CD8-positive, alpha-beta memory T cell (primary cell): ENCODE measurements at regions not wholly inside any gene's neighbourhood (a gene's known extent, or its start where the extent isn't known, plus 50 kb on each side); places are given as distances from the start of the nearest gene placed in this dataset.

Source experiments
- CTCF ChIA-PET: fragments of 350-600 bp; sonication (Branson Sonifier 250); formaldehyde crosslinking; loops from one replicate; lab custom pipeline; 2021; ENCODE audit warnings: antibody characterized with exemption; lab: Charles Lee
- POLR2A ChIA-PET: fragments of 350-600 bp; sonication (Branson Sonifier 250); formaldehyde crosslinking; loops from one replicate; lab custom pipeline; 2021; ENCODE audit warnings: antibody characterized with exemption; lab: Charles Lee
- DNase-seq, 5 donors: peaks; one replicate each; pipeline versions ENCODE4 v3.0.0 to v3.0.0-alpha.2; 2020 to 2022; ENCODE audit warnings: mixed read lengths in 1 of 5
- H3K27ac ChIP-seq: one replicate; pipeline ENCODE4 v1.7.0; 2013; ENCODE audit warnings: low read depth, mild to moderate bottlenecking, low read length, moderate library complexity
- H3K27me3 ChIP-seq: 2 replicates; pipeline ENCODE4 v1.7.0; 2013; ENCODE audit warnings: low read length, mild to moderate bottlenecking; ENCODE audit not compliant: insufficient read depth, poor library complexity, severe bottlenecking
- H3K36me3 ChIP-seq: 2 replicates; pipeline ENCODE4 v1.7.0; 2013; ENCODE audit warnings: mild to moderate bottlenecking, low read length, moderate library complexity; ENCODE audit not compliant: insufficient read depth
- H3K4me1 ChIP-seq: 2 replicates; pipeline ENCODE4 v1.7.0; 2013; ENCODE audit warnings: mild to moderate bottlenecking, low read length, moderate library complexity; ENCODE audit not compliant: insufficient read depth
- H3K4me3 ChIP-seq: 2 replicates; pipeline ENCODE4 v1.7.0; 2013; ENCODE audit warnings: mild to moderate bottlenecking, low read length
- H3K9me3 ChIP-seq: 2 replicates; pipeline ENCODE4 v1.7.0; 2013; ENCODE audit warnings: mild to moderate bottlenecking, low read length
- H3K27ac Mint-ChIP-seq, 8 donors: one replicate each; pipeline ENCODE4 v1.8.0; 2020 to 2021; ENCODE audit warnings: mixed read lengths in 8 of 8, mild to moderate bottlenecking in 6 of 8, inconsistent platforms in 3 of 8, moderate library complexity in 3 of 8
- H3K27me3 Mint-ChIP-seq, 2 donors: one replicate each; pipeline ENCODE4 v1.8.0; 2020 to 2021; ENCODE audit warnings: mixed read lengths in 2 of 2, mild to moderate bottlenecking in 1 of 2, moderate library complexity in 1 of 2
- H3K36me3 Mint-ChIP-seq, 3 donors: one replicate each; pipeline ENCODE4 v1.8.0; 2020 to 2021; ENCODE audit warnings: mixed read lengths in 3 of 3, inconsistent platforms in 1 of 3, mild to moderate bottlenecking in 1 of 3
- H3K4me1 Mint-ChIP-seq, 3 donors: one replicate each; pipeline ENCODE4 v1.8.0; 2020 to 2021; ENCODE audit warnings: mixed read lengths in 3 of 3, inconsistent platforms in 1 of 3, mild to moderate bottlenecking in 1 of 3
- H3K4me3 Mint-ChIP-seq, 7 donors: one replicate each; pipeline ENCODE4 v1.8.0; 2020 to 2021; ENCODE audit warnings: mixed read lengths in 7 of 7, mild to moderate bottlenecking in 6 of 7, moderate library complexity in 4 of 7, inconsistent platforms in 2 of 7
- H3K9me3 Mint-ChIP-seq, 5 donors: one replicate each; pipeline ENCODE4 v1.8.0; 2020 to 2022; ENCODE audit warnings: mixed read lengths in 5 of 5, mild to moderate bottlenecking in 3 of 5, moderate library complexity in 2 of 5, inconsistent platforms in 1 of 5

DNA sequence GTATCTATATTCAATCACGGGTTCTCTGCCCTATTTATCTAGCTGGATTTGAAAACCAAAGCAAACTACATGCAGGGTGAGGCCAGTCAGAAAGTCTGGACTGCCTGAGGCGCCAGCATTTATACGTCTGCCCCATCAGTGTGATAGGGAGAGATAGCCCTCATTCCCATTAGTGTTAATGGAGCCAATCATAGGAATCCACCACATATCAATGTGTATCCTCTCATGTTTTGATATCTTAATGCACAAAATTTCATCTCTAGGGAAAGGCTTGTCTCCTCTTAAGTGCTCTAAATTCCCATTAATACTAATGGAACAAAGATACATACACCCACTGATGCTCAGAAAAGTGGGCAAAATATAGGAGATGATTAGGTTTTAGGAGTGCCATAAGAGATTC is 376.2 kb downstream of the BTBD3 start:
- no peaks in the 10 kb centered on the region for H3K27me3 Mint-ChIP-seq

DNA sequence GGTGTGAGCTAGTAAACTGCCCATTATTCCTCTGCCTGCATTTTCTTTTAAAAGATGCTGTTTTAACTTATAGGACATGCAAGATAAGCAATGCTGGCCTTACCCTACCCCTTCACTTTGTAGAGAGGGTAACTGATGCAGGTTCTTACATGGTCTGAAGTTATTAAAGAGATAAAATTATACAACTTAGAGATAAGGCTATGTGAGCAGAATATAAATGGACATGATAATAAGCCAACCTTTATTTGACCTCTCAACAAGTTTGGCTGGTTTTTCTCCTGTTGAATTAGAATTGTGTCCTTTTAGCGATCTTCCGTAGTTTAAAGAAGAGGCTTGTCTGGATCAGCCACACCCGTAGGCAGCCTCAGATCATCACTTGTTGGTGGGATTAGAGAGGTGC is 377.0 kb downstream of the BTBD3 start:
- no peak overlapping the region for H3K4me3 ChIP-seq
- ChIA-PET POLR2A (no interaction called here), CTCF (no interaction called here)
- no peak for DNase-seq
- peaks cover 8% of the 10 kb centered on the region for H3K9me3 ChIP-seq
- no peaks in the 10 kb centered on the region for H3K36me3 ChIP-seq
- no peaks in the 10 kb centered on the region for H3K27me3 Mint-ChIP-seq
- H3K27ac ChIP-seq, result no peak overlapping the region
- H3K4me1 Mint-ChIP-seq, result no peaks in the 10 kb centered on the region
- H3K9me3 Mint-ChIP-seq, result peaks cover 12 to 43% (median 15%) of the 10 kb centered on the region in 5 donors
- H3K4me3 Mint-ChIP-seq, result no peak overlapping the region
- peaks cover 0 to 2% (median 0%) of the 10 kb centered on the region in 3 donors for H3K36me3 Mint-ChIP-seq
- H3K27ac Mint-ChIP-seq, result no peak overlapping the region
- no peaks in the 10 kb centered on the region for H3K27me3 ChIP-seq
- H3K4me1 ChIP-seq, result no peaks in the 10 kb centered on the region

More for the DNA sequence above, 376.2 kb downstream of the BTBD3 start:
- ChIA-PET POLR2A (no interaction called here), CTCF (no interaction called here)
- H3K9me3 ChIP-seq, result peaks cover 8% of the 10 kb centered on the region
- H3K27ac ChIP-seq, result no peak overlapping the region
- no peaks in the 10 kb centered on the region for H3K36me3 ChIP-seq
- no peak for DNase-seq
- H3K27me3 ChIP-seq, result no peaks in the 10 kb centered on the region
- Mint-ChIP-seq H3K4me1 (no peaks in the 10 kb centered on the region), H3K27ac (no peak overlapping the region), H3K36me3 (peaks cover 0 to 2% (median 0%) of the 10 kb centered on the region in 3 donors), H3K4me3 (no peak overlapping the region), H3K9me3 (peaks cover 12 to 48% (median 15%) of the 10 kb centered on the region in 5 donors)
- H3K4me1 ChIP-seq, result no peaks in the 10 kb centered on the region
- H3K4me3 ChIP-seq, result no peak overlapping the region

DNA sequence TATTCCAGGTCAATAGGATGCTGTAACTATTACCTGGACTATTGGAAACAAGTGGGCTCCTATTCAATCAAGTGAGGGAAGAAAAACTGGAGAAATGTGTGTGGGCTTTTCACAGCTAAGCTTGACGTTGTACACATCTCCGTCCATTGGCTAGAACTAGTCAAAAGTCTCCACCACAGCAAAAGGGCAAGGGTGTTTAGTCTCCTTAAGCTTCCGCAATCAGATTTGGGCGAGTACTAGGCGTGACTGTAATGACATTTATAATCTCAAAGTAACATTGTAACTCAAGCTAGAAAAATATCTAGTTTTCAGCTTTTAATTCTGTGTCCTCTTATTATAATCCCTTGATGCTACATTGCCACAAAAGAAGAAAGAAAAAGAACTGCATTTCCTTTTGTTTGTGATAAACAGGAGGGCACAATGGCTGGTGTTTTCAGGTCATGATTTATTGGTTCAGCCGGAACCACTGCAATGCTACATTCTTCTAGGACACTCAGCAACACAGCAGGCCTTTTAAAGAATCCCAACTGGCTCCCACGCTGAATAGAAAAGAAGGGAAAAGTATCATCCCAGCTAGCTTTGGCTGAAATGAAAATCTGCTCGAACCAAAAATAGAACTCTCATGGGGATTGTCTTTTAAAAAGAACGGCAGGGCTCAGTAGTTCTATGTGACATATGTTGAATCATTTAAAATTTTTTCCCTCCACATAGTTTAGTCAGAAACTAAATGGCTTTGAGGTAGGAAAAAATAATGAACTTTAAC is 387.7 kb downstream of the BTBD3 start:
- H3K36me3 ChIP-seq, result no peaks in the 10 kb centered on the region
- no peaks in the 10 kb centered on the region for H3K9me3 ChIP-seq
- H3K27ac ChIP-seq, result no peak overlapping the region
- no peaks in the 10 kb centered on the region for H3K27me3 ChIP-seq
- Mint-ChIP-seq H3K4me3 (no peak overlapping the region), H3K4me1 (no peaks in the 10 kb centered on the region), H3K36me3 (no peaks in the 10 kb centered on the region), H3K27ac (no peak overlapping the region), H3K27me3 (no peaks in the 10 kb centered on the region), H3K9me3 (peaks cover 5 to 28% (median 19%) of the 10 kb centered on the region in 5 donors)
- POLR2A ChIA-PET, result no interaction called here
- no peak overlapping the region for H3K4me3 ChIP-seq
- no peaks in the 10 kb centered on the region for H3K4me1 ChIP-seq
- CTCF ChIA-PET, result no interaction called here
- no peak for DNase-seq

DNA sequence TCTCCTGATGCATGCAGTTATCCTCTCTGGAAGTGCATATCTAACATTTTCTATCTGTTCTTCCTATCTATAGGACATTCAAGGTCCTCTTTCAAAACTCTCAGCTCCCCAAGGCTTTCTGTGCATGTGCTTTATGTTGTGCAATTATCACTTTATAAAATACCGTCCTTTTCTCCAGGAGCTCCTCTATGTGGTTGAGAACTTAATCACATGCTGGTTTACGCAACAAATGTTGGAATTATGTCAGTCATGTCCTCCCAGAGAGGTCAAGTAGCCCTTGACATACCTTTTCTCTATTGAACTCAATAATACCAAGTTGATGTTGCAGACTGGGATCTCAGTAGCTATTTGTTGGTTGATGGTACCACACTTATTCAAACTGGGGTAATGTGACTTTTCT is 388.4 kb downstream of the BTBD3 start:
- H3K4me1 ChIP-seq, result no peaks in the 10 kb centered on the region
- ChIA-PET POLR2A (no interaction called here), CTCF (no interaction called here)
- no peaks in the 10 kb centered on the region for H3K27me3 ChIP-seq
- Mint-ChIP-seq H3K27me3 (no peaks in the 10 kb centered on the region), H3K9me3 (peaks cover 9 to 28% (median 20%) of the 10 kb centered on the region in 5 donors), H3K36me3 (no peaks in the 10 kb centered on the region), H3K27ac (no peak overlapping the region), H3K4me1 (no peaks in the 10 kb centered on the region), H3K4me3 (no peak overlapping the region)
- H3K27ac ChIP-seq, result no peak overlapping the region
- no peaks in the 10 kb centered on the region for H3K36me3 ChIP-seq
- H3K9me3 ChIP-seq, result no peaks in the 10 kb centered on the region
- no peak for DNase-seq
- no peak overlapping the region for H3K4me3 ChIP-seq

DNA sequence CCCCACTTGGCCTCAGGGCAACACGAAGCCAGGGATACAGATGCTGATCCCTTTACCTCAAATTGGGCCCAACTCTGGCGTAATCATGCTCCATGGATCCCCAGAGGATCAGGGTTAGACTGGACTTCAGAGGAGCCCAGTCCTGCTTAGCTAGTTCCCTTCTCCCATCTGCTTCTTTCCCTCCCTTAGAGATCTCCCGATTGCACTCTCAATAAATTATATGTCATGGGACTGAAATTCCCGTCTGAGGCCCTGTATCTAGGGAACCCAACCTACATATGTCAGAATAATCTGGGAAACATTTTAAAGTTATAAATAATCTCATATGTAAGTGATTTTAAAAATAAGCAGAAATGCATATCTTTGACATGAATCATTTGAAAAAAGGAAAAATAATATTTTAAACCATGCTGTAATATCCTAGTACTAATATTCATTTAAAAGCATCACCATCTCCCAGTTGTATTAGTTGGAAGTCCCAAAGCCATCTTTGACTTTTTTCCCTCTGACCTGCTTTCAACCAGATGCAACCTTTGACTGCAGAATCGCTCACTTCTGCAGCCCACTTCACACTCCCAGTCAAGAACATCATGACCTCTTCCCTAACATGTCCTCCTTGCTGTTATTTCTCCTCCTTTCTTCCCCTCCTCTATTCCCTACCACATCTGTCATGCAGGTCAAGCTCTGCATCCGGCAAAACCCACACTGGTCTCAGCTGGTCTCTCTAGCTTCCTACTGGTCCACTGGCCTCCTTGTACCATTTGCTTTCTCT is 393.6 kb downstream of the BTBD3 start:
- Mint-ChIP-seq H3K36me3 (no peaks in the 10 kb centered on the region), H3K4me3 (no peak overlapping the region), H3K9me3 (peaks cover 6 to 23% (median 10%) of the 10 kb centered on the region in 5 donors), H3K27ac (no peak overlapping the region), H3K27me3 (no peaks in the 10 kb centered on the region), H3K4me1 (no peaks in the 10 kb centered on the region)
- no peak overlapping the region for H3K4me3 ChIP-seq
- no peak for DNase-seq
- no peaks in the 10 kb centered on the region for H3K36me3 ChIP-seq
- no peaks in the 10 kb centered on the region for H3K27me3 ChIP-seq
- H3K4me1 ChIP-seq, result no peaks in the 10 kb centered on the region
- CTCF ChIA-PET, result no interaction called here
- H3K9me3 ChIP-seq, result no peaks in the 10 kb centered on the region
- POLR2A ChIA-PET, result no interaction called here
- H3K27ac ChIP-seq, result no peak overlapping the region

DNA sequence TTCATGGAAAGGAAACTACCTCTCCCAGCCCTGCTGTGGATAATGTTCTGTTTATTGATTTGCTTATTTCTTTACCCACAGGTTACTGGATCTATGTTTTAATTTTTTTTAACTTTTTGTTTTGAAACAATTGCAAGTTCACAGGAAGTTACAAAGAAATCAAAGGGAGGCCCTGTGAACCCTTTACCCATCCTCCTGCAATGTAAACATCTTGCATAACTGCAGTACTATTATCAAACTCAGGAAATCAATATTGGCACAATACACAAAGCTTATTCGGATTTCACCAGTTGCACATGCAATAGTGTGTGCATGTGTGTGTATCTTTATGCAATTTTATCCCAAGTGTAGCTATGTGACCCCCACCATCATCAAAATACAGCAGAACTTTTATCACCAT is 398.0 kb downstream of the BTBD3 start:
- Histone ChIP-seq H3K4me1 (no peaks in the 10 kb centered on the region), H3K36me3 (no peaks in the 10 kb centered on the region), H3K9me3 (no peaks in the 10 kb centered on the region), H3K4me3 (no peak overlapping the region), H3K27ac (no peak overlapping the region), H3K27me3 (no peaks in the 10 kb centered on the region)
- POLR2A ChIA-PET, result no interaction called here
- no peaks in the 10 kb centered on the region for H3K27me3 Mint-ChIP-seq
- peaks cover 0 to 11% (median 5%) of the 10 kb centered on the region in 5 donors for H3K9me3 Mint-ChIP-seq
- no peak for DNase-seq
- no peak overlapping the region for H3K27ac Mint-ChIP-seq
- H3K36me3 Mint-ChIP-seq, result no peaks in the 10 kb centered on the region
- no peak overlapping the region for H3K4me3 Mint-ChIP-seq
- CTCF ChIA-PET, result no interaction called here
- no peaks in the 10 kb centered on the region for H3K4me1 Mint-ChIP-seq

DNA sequence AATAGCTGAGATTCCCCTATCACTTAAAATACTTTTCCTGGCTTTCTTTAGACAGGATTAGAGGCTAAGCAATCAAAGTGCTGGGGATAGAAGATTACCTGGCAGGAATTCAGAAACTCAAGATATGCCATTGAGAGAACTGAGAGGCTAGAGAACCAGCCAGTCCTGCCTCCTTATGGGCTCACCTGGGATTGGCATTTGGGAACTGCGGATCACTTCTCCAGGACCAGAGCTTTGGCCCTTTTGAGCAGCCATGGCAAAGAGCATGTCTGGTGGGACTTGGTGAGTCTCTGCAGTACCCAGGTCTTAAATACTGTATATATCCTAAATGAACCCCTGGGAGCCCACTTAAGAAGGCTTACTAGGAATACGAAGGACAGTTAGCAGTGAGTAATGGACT is 399.1 kb downstream of the BTBD3 start:
- Histone ChIP-seq H3K27me3 (no peaks in the 10 kb centered on the region), H3K4me1 (no peaks in the 10 kb centered on the region), H3K36me3 (no peaks in the 10 kb centered on the region), H3K9me3 (no peaks in the 10 kb centered on the region), H3K4me3 (no peak overlapping the region), H3K27ac (no peak overlapping the region)
- H3K36me3 Mint-ChIP-seq, result no peaks in the 10 kb centered on the region
- no peak overlapping the region for H3K27ac Mint-ChIP-seq
- H3K4me3 Mint-ChIP-seq, result no peak overlapping the region
- CTCF ChIA-PET, result no interaction called here
- no peaks in the 10 kb centered on the region for H3K27me3 Mint-ChIP-seq
- no peaks in the 10 kb centered on the region for H3K4me1 Mint-ChIP-seq
- POLR2A ChIA-PET, result no interaction called here
- no peak for DNase-seq
- H3K9me3 Mint-ChIP-seq, result peaks cover 0 to 15% (median 5%) of the 10 kb centered on the region in 5 donors

DNA sequence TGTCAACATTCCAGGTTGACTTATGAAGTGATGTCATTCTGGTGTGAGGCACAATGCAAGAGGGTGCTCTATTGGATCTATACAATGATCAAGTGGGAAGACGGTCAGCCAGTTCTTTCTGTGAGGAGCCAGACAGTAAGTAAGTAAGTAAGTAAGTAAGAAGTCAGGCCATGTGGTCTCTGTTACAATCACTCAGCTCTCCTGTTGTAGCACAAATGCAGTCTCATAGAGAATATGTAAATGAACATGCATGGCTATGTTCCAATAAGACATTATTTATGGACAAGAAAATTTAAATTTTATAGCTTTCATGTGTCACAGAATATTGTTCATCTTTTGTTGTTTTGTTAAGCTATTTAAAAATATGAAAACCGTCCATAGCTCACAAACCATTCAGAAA is 399.7 kb downstream of the BTBD3 start:
- POLR2A ChIA-PET, result no interaction called here
- H3K36me3 ChIP-seq, result no peaks in the 10 kb centered on the region
- Mint-ChIP-seq H3K36me3 (no peaks in the 10 kb centered on the region), H3K9me3 (peaks cover 0 to 17% (median 5%) of the 10 kb centered on the region in 5 donors), H3K27ac (no peak overlapping the region), H3K4me1 (no peaks in the 10 kb centered on the region), H3K4me3 (no peak overlapping the region), H3K27me3 (no peaks in the 10 kb centered on the region)
- no peaks in the 10 kb centered on the region for H3K9me3 ChIP-seq
- no peaks in the 10 kb centered on the region for H3K4me1 ChIP-seq
- H3K27me3 ChIP-seq, result no peaks in the 10 kb centered on the region
- CTCF ChIA-PET, result no interaction called here
- no peak overlapping the region for H3K27ac ChIP-seq
- no peak overlapping the region for H3K4me3 ChIP-seq
- no peak for DNase-seq
